Colonic mucosa (tissue), 4 donors: ENCODE measurements at regions not wholly inside any gene's neighbourhood (a gene's known extent, or its start where the extent isn't known, plus 50 kb on each side); places are given as distances from the start of the nearest gene placed in this dataset.

ENCODE experiments used
- DNase-seq: peaks from one replicate; pipeline ENCODE4 v3.0.0-alpha.2; 2020
- H3K27ac ChIP-seq: fragments of 200-600 bp; one replicate; pipeline ENCODE4 v1.8.0; 2021
- H3K27me3 ChIP-seq: fragments of 200-600 bp; one replicate; pipeline ENCODE4 v1.8.0; 2021
- H3K36me3 ChIP-seq: fragments of 200-600 bp; one replicate; pipeline ENCODE4 v1.8.0; 2021
- H3K4me1 ChIP-seq: fragments of 200-600 bp; one replicate; pipeline ENCODE4 v1.8.0; 2021; ENCODE audit warnings: mild to moderate bottlenecking
- H3K4me3 ChIP-seq: fragments of 200-600 bp; one replicate; pipeline ENCODE4 v1.8.0; 2021
- H3K9ac ChIP-seq, 2 donors: one replicate each; pipeline ENCODE4 v1.7.0; 2013; ENCODE audit warnings: control low read depth in 2 of 2, low read depth in 2 of 2, low read length in 2 of 2
- H3K9me3 ChIP-seq: fragments of 200-600 bp; one replicate; pipeline ENCODE4 v1.8.0; 2021
- intact Hi-C: fragments of 100-400 bp; cut with DNase I; formaldehyde crosslinking; loops from one replicate; pipeline ENCODE4 v1.14.1; 2022
- TF ChIP-seq, protein P1 (sequence below): fragments of 200-600 bp; IDR thresholded peaks from one replicate; pipeline ENCODE4 v1.8.0; 2022; ENCODE audit warnings: antibody characterized with exemption, mild to moderate bottlenecking
- donor health status: healthy.
- donor health status: DM: no; HTN: no; CAD: no.
- donor health status: DM: no; HTN: no; CAD: no.

- Histone ChIP-seq H3K36me3 (no peaks in the 10 kb centered on the region), H3K27me3 (no peaks in the 10 kb centered on the region), H3K4me3 (no peak overlapping the region), H3K9ac (no peak overlapping the region), H3K4me1 (no peaks in the 10 kb centered on the region), H3K27ac (no peak overlapping the region), H3K9me3 (no peaks in the 10 kb centered on the region)
- TF ChIP-seq, protein P1, sequence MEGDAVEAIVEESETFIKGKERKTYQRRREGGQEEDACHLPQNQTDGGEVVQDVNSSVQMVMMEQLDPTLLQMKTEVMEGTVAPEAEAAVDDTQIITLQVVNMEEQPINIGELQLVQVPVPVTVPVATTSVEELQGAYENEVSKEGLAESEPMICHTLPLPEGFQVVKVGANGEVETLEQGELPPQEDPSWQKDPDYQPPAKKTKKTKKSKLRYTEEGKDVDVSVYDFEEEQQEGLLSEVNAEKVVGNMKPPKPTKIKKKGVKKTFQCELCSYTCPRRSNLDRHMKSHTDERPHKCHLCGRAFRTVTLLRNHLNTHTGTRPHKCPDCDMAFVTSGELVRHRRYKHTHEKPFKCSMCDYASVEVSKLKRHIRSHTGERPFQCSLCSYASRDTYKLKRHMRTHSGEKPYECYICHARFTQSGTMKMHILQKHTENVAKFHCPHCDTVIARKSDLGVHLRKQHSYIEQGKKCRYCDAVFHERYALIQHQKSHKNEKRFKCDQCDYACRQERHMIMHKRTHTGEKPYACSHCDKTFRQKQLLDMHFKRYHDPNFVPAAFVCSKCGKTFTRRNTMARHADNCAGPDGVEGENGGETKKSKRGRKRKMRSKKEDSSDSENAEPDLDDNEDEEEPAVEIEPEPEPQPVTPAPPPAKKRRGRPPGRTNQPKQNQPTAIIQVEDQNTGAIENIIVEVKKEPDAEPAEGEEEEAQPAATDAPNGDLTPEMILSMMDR, result no peak
- no peak for DNase-seq
- intact Hi-C loops, result no loop called here
Observed at GRCh38 chr2:128375454-128375853, 56.8 kb upstream of the HS6ST1 start.

DNA sequence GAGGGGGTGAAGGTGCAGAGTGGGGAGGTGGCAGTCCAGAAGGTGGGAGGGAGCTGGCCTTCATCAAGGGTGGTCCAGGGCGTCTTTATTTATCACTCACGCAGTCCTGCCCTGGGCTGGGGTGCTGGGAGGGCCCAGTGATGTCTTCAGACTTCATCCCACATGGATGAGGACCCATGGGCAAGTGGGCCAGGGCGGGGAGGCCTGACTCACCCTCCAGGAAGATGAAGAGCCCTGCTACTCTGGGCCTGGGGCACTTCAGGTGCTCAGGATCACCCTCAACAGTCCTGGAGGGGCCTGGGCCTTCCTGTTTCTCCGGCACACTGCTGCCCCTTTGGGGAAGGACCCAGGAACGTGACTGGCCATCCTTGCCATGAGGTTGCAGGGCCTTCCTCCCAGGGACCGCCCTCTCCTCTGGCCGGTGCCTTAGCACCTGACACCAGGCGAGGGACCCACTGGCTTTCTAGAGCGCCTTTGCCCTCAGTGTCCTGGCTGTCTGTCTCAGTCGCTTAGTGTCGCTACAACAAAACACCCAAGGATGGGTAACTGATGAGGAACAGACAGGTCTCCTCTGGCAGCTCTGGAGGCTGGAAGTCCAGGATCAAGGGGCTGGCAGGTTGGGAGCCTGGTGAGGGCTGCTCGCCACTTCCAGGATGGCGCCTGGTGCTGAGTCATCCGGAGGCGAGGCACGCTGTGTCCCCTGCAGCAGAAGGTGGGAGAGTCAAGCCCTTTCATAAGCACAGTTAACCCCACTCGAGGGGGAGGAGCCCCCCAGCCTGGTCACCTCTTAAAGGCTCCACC lies 57.8 kb upstream of the HS6ST1 start:
- Histone ChIP-seq H3K4me3 (no peak overlapping the region), H3K9me3 (no peaks in the 10 kb centered on the region), H3K27ac (no peak overlapping the region), H3K27me3 (no peaks in the 10 kb centered on the region), H3K9ac (no peak overlapping the region), H3K36me3 (no peaks in the 10 kb centered on the region), H3K4me1 (no peaks in the 10 kb centered on the region)
- intact Hi-C loops, result no loop called here
- no peak for DNase-seq
- TF ChIP-seq, protein P1, result no peak

GRCh38 chr2:128377071-128377910 lies 58.6 kb upstream of the HS6ST1 start:
- H3K9ac ChIP-seq, result no peak overlapping the region
- no peaks in the 10 kb centered on the region for H3K4me1 ChIP-seq
- H3K27me3 ChIP-seq, result no peaks in the 10 kb centered on the region
- no peak overlapping the region for H3K4me3 ChIP-seq
- TF ChIP-seq, protein P1, result no peak
- H3K36me3 ChIP-seq, result no peaks in the 10 kb centered on the region
- H3K9me3 ChIP-seq, result no peaks in the 10 kb centered on the region
- DNase-seq, result no peak
- intact Hi-C loops, result no loop called here
- H3K27ac ChIP-seq, result no peak overlapping the region

DNA sequence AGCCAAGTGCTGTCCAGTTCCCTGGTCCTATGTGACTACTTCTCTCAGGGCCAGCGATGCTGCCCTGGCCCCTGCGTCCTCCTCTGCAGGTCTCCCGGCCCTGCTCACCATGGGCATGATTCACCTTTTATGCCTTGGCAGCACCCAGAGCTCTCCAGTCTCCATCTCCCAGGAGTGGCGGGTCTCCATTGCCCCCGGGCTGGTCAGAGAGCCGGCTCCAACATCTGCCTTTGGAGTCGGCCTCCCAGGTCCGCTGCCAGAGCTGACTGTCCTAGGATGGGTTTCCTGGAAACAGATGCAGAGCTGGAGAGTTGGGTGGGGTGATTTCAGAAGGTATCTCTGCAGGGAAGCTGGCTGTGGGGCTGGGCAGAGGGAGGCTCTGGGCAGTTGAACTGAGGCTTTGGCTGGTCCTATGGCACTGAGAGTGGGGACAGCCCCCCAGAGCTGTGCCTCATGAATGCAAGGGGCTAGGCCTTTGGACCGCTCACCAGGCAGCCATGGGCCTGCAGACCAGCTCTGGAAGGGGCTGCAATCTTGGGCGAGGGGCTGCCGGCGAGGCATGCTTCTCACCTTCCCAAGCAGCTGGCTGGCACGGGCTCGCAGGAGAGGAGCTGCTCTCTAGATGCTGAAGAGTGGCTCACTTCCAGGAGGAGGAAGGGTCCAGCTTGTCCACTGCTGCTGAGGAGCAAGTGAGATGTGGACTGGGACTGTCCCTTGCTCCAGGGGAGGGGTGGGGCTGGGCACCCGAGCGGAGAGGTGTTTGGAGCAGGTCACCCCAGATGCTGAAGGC lies 59.8 kb upstream of the HS6ST1 start:
- no peaks in the 10 kb centered on the region for H3K9me3 ChIP-seq
- TF ChIP-seq, protein P1, result no peak
- H3K27me3 ChIP-seq, result no peaks in the 10 kb centered on the region
- no peaks in the 10 kb centered on the region for H3K4me1 ChIP-seq
- no peak for DNase-seq
- no peak overlapping the region for H3K9ac ChIP-seq
- H3K36me3 ChIP-seq, result no peaks in the 10 kb centered on the region
- intact Hi-C loops, result no loop called here
- H3K4me3 ChIP-seq, result no peak overlapping the region
- no peak overlapping the region for H3K27ac ChIP-seq
